Endothelial cell of umbilical vein (primary cell): ENCODE measurements at regions not wholly inside any gene's neighbourhood (a gene's known extent, or its start where the extent isn't known, plus 50 kb on each side); places are given as distances from the start of the nearest gene placed in this dataset.

Experiments
- BruUV-seq: library from RNA; stranded (reverse); fragments of 400-500 nt; replicated peaks from 2 replicates; lab custom pipeline; 2021; lab: Mats Ljungman, UMichigan
- CTCF ChIA-PET: fragments of 300-600, 350-600 bp; sonication (Branson Sonifier 250); formaldehyde crosslinking; loops from one replicate; lab custom pipeline; 2021; ENCODE audit warnings: antibody characterized with exemption, inconsistent platforms; lab: Charles Lee
- POLR2A ChIA-PET: fragments of 300-600, 350-600 bp; sonication (Branson Sonifier 250); formaldehyde crosslinking; loops from one replicate; lab custom pipeline; 2021; ENCODE audit warnings: antibody characterized with exemption, inconsistent platforms; lab: Charles Lee
- DNase-seq: peaks from one replicate; pipeline ENCODE4 v3.0.0-alpha.2; 2011; ENCODE audit warnings: low read depth, low spot score
- FAIRE-seq: peaks from 2 replicates; lab custom pipeline; 2011; peaks lifted over from hg19 to GRCh38; lab: Jason Lieb, UNC
- H2AFZ ChIP-seq: 2 replicates; pipeline ENCODE4 v1.6.0; 2012; ENCODE audit warnings: low read depth, low read length, control low read depth, inconsistent platforms
- H3K27ac ChIP-seq: 2 replicates; pipeline ENCODE4 v1.5.1; 2011; ENCODE audit warnings: low read depth, mild to moderate bottlenecking, control low read depth, low read length, moderate library complexity; ENCODE audit not compliant: insufficient read depth
- H3K27me3 ChIP-seq, 2 experiments: 2 replicates each; pipeline versions ENCODE4 v1.6.0 to v1.6.1; 2011; ENCODE audit warnings: low read length in 2 of 2, mixed read lengths in 1 of 2; ENCODE audit not compliant: control insufficient read depth in 2 of 2, insufficient read depth in 2 of 2
- H3K36me3 ChIP-seq, 2 experiments: 2 replicates in 1 of 2; 3 replicates in 1 of 2; pipeline ENCODE4 v1.5.1; 2011; ENCODE audit warnings: low read length in 2 of 2, mild to moderate bottlenecking in 1 of 2, moderate library complexity in 1 of 2; ENCODE audit not compliant: control insufficient read depth in 2 of 2, insufficient read depth in 2 of 2; ENCODE audit errors: extremely low read depth in 1 of 2
- H3K4me1 ChIP-seq: 3 replicates; pipeline ENCODE4 v1.5.1; 2011; ENCODE audit warnings: mild to moderate bottlenecking, low read length; ENCODE audit not compliant: control insufficient read depth, insufficient read depth; ENCODE audit errors: extremely low read depth
- H3K4me2 ChIP-seq: 2 replicates; pipeline ENCODE4 v1.6.1; 2011; ENCODE audit warnings: low read length, control low read depth, mixed read lengths; ENCODE audit not compliant: insufficient read depth
- H3K4me3 ChIP-seq, 3 experiments: fragments of 200-600 bp in 1 of 3; sonication (generic), shearing (Covaris generic) in 1 of 3; replicated peaks in 1 of 3; 2 replicates each; pipeline ENCODE4 v1.5.1; 2011 to 2016; ENCODE audit warnings: control low read depth in 3 of 3, low read length in 3 of 3, mild to moderate bottlenecking in 2 of 3, inconsistent platforms in 1 of 3, low read depth in 1 of 3, moderate library complexity in 1 of 3; ENCODE audit not compliant: insufficient read depth in 1 of 3
- H3K79me2 ChIP-seq: 2 replicates; pipeline ENCODE4 v1.6.0; 2012; ENCODE audit warnings: low read length, inconsistent platforms; ENCODE audit not compliant: control insufficient read depth, insufficient read depth
- H3K9ac ChIP-seq: replicated peaks from 2 replicates; pipeline ENCODE3; 2011; ENCODE audit warnings: low read length, control low read depth; ENCODE audit not compliant: insufficient read depth; ENCODE audit errors: extremely low read depth
- H3K9me1 ChIP-seq: replicated peaks from 3 replicates; pipeline ENCODE4 v1.6.0; 2011; ENCODE audit warnings: mild to moderate bottlenecking, low read length; ENCODE audit not compliant: control insufficient read depth, insufficient read depth; ENCODE audit errors: extremely low read depth
- H3K9me3 ChIP-seq: replicated peaks from 2 replicates; pipeline ENCODE4 v1.5.1; 2012; ENCODE audit warnings: low read length, inconsistent platforms; ENCODE audit not compliant: control insufficient read depth, insufficient read depth
- H4K20me1 ChIP-seq: replicated peaks from 2 replicates; pipeline ENCODE3; 2011; ENCODE audit warnings: mild to moderate bottlenecking, low read length; ENCODE audit not compliant: control insufficient read depth, insufficient read depth; ENCODE audit errors: extremely low read depth
- EZH2 ChIP-seq: IDR thresholded peaks from 2 replicates; pipeline ENCODE4 v1.6.1; 2012; ENCODE audit warnings: borderline replicate concordance, low read depth, mild to moderate bottlenecking, moderate library complexity, low read length, inconsistent platforms; ENCODE audit not compliant: severe bottlenecking
- FOS ChIP-seq: IDR thresholded peaks from 2 replicates; pipeline ENCODE4 v1.6.1; 2011; ENCODE audit warnings: mild to moderate bottlenecking, low read length, moderate library complexity, borderline replicate concordance; ENCODE audit not compliant: insufficient read depth
- GATA2 ChIP-seq: IDR thresholded peaks from 2 replicates; pipeline ENCODE4 v1.7.0; 2011; ENCODE audit warnings: low read depth, mild to moderate bottlenecking, moderate library complexity, mixed read lengths, low read length; ENCODE audit not compliant: insufficient read length, insufficient read depth
- JUN ChIP-seq: IDR thresholded peaks from 2 replicates; pipeline ENCODE4 v1.6.1; 2011; ENCODE audit warnings: borderline replicate concordance, low read depth; ENCODE audit not compliant: insufficient read length, insufficient read depth
- MYC ChIP-seq: IDR thresholded peaks from one replicate; pipeline ENCODE4 v1.6.1; 2011; ENCODE audit warnings: mild to moderate bottlenecking, low read depth, low read length
- POLR2A ChIP-seq: IDR thresholded peaks from 2 replicates; pipeline ENCODE4 v1.6.1; 2012; ENCODE audit warnings: low read depth, mild to moderate bottlenecking, control low read depth, low read length
- POLR2AphosphoS5 ChIP-seq: IDR thresholded peaks from 2 replicates; pipeline ENCODE4 v1.6.1; 2012; ENCODE audit warnings: low read depth, mild to moderate bottlenecking, control low read depth, low read length, moderate library complexity; ENCODE audit not compliant: insufficient read depth
- dilution Hi-C: fragments of 300-500 bp; cut with MboI; formaldehyde crosslinking; loops from one replicate; pipeline ENCODE4 v1.15.0; 2019; ENCODE audit warnings: low sequenced_read_pairs; ENCODE audit not compliant: extremely low pct_ligation_motif_present
- intact Hi-C: fragments of 100-400 bp; cut with micrococcal nuclease; formaldehyde crosslinking; loops from one replicate; pipeline ENCODE4 v1.10.0; 2022
- TF ChIP-seq, protein P1 (sequence below): IDR thresholded peaks from 2 replicates; pipeline ENCODE4 v1.6.1; 2011; ENCODE audit not compliant: insufficient read depth, insufficient read length
- TF ChIP-seq, protein P2 (sequence below), 2 donors: IDR thresholded peaks; 1 replicate in 1 of 2; 2 replicates in 1 of 2; pipeline ENCODE4 v1.5.1; 2011; ENCODE audit warnings: low read length in 2 of 2, mild to moderate bottlenecking in 2 of 2, moderate library complexity in 2 of 2, control low read depth in 1 of 2, inconsistent platforms in 1 of 2, low read depth in 1 of 2; ENCODE audit not compliant: insufficient read depth in 1 of 2; ENCODE audit errors: extremely low read depth in 1 of 2

DNA sequence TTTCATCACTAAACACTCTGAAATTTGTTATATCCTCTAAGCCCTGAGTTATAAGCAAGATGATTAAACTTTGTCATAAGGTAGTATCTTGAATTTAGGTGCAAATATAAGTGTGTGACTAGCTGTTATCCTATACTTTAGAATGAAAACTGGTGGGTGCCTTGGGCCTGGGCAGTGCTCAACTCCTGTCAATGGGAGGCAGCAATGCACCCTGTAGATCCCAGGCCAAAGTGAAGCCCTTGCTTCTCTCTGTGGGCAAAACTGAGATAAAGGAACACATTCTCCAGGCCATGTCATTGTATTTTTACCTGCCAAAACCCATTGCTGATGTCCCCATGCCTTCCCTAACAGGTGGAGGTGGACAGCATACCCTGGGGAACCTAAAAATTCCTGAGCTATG, 525.2 kb downstream of the TNS1 start:
- H3K27me3 ChIP-seq: no peaks in the 10 kb centered on the region
- dilution Hi-C loops (loop anchor here (25.0 kb wide), 1 partner anchor 315 kb away; no protein-coding TSS in a partner anchor), intact Hi-C loops (no loop called here)
- H3K4me1 ChIP-seq: no peaks in the 10 kb centered on the region
- TF ChIP-seq GATA2 (no peak), POLR2AphosphoS5 (no peak), FOS (no peak), MYC (no peak), EZH2 (no peak), JUN (no peak), POLR2A (no peak)
- TF ChIP-seq, protein P1, sequence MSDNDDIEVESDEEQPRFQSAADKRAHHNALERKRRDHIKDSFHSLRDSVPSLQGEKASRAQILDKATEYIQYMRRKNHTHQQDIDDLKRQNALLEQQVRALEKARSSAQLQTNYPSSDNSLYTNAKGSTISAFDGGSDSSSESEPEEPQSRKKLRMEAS: no peak
- TF ChIP-seq, protein P2, sequence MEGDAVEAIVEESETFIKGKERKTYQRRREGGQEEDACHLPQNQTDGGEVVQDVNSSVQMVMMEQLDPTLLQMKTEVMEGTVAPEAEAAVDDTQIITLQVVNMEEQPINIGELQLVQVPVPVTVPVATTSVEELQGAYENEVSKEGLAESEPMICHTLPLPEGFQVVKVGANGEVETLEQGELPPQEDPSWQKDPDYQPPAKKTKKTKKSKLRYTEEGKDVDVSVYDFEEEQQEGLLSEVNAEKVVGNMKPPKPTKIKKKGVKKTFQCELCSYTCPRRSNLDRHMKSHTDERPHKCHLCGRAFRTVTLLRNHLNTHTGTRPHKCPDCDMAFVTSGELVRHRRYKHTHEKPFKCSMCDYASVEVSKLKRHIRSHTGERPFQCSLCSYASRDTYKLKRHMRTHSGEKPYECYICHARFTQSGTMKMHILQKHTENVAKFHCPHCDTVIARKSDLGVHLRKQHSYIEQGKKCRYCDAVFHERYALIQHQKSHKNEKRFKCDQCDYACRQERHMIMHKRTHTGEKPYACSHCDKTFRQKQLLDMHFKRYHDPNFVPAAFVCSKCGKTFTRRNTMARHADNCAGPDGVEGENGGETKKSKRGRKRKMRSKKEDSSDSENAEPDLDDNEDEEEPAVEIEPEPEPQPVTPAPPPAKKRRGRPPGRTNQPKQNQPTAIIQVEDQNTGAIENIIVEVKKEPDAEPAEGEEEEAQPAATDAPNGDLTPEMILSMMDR (IDR thresholded peaks at IDR 0.05; ENCODE audit: extremely low read depth in 1 of 2, insufficient read depth in 1 of 2, low read depth in 1 of 2, low read length in 2 of 2): no peak
- H3K27ac ChIP-seq: no peak overlapping the region
- FAIRE-seq (no peak), DNase-seq (no peak)
- H2AFZ ChIP-seq: no peak overlapping the region
- H3K4me2 ChIP-seq: no peak overlapping the region
- CTCF ChIA-PET: no interaction called here
- H3K36me3 ChIP-seq: no peaks in the 10 kb centered on the region
- POLR2A ChIA-PET: no interaction called here
- no peak overlapping the region for H3K4me3 ChIP-seq
- no peaks in the 10 kb centered on the region for H3K9me3 ChIP-seq
- no peaks in the 10 kb centered on the region for H3K79me2 ChIP-seq
- H3K9ac ChIP-seq: no peak overlapping the region
- H3K9me1 ChIP-seq: no peaks in the 10 kb centered on the region
- H4K20me1 ChIP-seq: no peaks in the 10 kb centered on the region
- BruUV-seq: no TSS peak
